AG10803 (cell line): ENCODE measurements at regions not wholly inside any gene's neighbourhood (a gene's known extent, or its start where the extent isn't known, plus 50 kb on each side); places are given as distances from the start of the nearest gene placed in this dataset.

Experiments used
- DNase-seq: peaks from one replicate; pipeline ENCODE4 v3.0.0; 2010; ENCODE audit warnings: low read depth
- H3K4me3 ChIP-seq: 2 replicates; pipeline ENCODE4 v1.5.1; 2011; ENCODE audit warnings: mild to moderate bottlenecking, low read length, control low read depth
- CTCF ChIP-seq: conservative IDR thresholded peaks from 2 replicates; pipeline ENCODE4 v1.5.1; 2011; ENCODE audit warnings: mild to moderate bottlenecking, low read length, control low read depth, inconsistent platforms

GRCh38 chr4:120158841-120159463 lies 92.3 kb upstream of the MAD2L1 start:
- DNase-seq, result no peak
- H3K4me3 ChIP-seq, result no peak overlapping the region
- TF ChIP-seq CTCF, result no peak

GRCh38 chr4:120158046-120158445 lies 91.4 kb upstream of the MAD2L1 start:
- no peak for DNase-seq

GRCh38 chr4:120156120-120156718 lies 89.6 kb upstream of the MAD2L1 start:
- DNase-seq, result peak; percentile 78
- H3K4me3 ChIP-seq, result no peak overlapping the region
- peak; percentile 69 for TF ChIP-seq CTCF

More at GRCh38 chr4:120158046-120158445, 91.4 kb upstream of the MAD2L1 start:
- no peak overlapping the region for H3K4me3 ChIP-seq
- TF ChIP-seq CTCF, result no peak

GRCh38 chr4:120155287-120155686 lies 88.6 kb upstream of the MAD2L1 start:
- H3K4me3 ChIP-seq, result no peak overlapping the region
- peak; percentile 15 for DNase-seq
- TF ChIP-seq CTCF, result no peak

- no peak for TF ChIP-seq CTCF
- no peak for DNase-seq
- no peak overlapping the region for H3K4me3 ChIP-seq
Observed at GRCh38 chr4:120144634-120145033, 78.0 kb upstream of the MAD2L1 start.

GRCh38 chr4:120144041-120144440 lies 77.4 kb upstream of the MAD2L1 start:
- no peak for DNase-seq
- no peak overlapping the region for H3K4me3 ChIP-seq
- no peak for TF ChIP-seq CTCF

- H3K4me3 ChIP-seq, result no peak overlapping the region
- TF ChIP-seq CTCF, result no peak
- no peak for DNase-seq
Observed at GRCh38 chr4:120139392-120139791, 72.7 kb upstream of the MAD2L1 start.
